Skeletal muscle cell (primary cell): ENCODE measurements at regions not wholly inside any gene's neighbourhood (a gene's known extent, or its start where the extent isn't known, plus 50 kb on each side); places are given as distances from the start of the nearest gene placed in this dataset.
"Not testable (repeated sequence)": the region's sequence is repeated elsewhere in the genome, so short reads cannot be mapped to it uniquely, and the experiment has no call there.

Experiments
- DNase-seq: peaks from one replicate; pipeline ENCODE4 v3.0.0-alpha.2; 2010; ENCODE audit warnings: low read depth
- H3K4me3 ChIP-seq: 2 replicates; pipeline ENCODE4 v1.5.1; 2011; ENCODE audit warnings: low read depth, mild to moderate bottlenecking, control low read depth, low read length, moderate library complexity

DNA sequence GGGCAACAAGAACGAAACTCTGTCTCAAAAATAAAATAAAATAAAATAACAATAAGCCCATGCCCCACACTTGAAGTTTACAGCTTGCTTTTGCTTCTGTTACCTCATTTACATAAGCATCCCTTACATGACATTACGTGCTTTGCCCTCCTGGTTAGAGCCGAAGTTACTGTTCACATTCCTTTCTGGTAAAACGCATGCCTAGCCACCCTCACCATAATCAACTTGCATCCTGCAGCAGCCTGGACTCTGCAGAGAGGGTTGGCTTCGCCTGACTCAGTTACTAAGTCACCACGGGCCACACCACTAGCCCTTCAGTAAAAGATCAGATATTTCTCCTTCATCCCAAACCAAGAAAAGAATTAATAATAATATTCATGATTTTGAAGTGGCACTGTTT lies 736.0 kb upstream of the AUTS2 start:
- H3K4me3 ChIP-seq = no peak overlapping the region
- DNase-seq = no peak

DNA sequence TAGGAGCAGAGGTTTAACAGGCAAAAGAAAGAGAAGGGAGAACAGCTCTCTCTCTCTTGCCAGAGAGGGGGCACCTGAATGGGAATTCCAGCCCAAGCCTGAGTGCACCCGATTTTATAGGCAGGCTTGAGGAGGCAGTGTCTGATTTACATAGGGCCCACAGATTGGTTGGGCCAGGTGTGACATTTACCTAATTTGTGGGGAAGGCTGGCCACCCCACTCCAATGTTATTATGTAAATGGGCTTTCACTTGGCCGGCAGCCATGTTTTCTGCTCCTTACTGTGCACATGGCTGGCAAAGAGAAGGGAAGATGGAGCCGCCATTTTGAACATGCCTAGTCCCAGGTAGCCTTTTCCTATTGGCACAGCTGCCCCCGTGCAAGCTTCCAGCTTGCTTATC lies 735.5 kb upstream of the AUTS2 start:
- H3K4me3 ChIP-seq = no peak overlapping the region
- no peak for DNase-seq

DNA sequence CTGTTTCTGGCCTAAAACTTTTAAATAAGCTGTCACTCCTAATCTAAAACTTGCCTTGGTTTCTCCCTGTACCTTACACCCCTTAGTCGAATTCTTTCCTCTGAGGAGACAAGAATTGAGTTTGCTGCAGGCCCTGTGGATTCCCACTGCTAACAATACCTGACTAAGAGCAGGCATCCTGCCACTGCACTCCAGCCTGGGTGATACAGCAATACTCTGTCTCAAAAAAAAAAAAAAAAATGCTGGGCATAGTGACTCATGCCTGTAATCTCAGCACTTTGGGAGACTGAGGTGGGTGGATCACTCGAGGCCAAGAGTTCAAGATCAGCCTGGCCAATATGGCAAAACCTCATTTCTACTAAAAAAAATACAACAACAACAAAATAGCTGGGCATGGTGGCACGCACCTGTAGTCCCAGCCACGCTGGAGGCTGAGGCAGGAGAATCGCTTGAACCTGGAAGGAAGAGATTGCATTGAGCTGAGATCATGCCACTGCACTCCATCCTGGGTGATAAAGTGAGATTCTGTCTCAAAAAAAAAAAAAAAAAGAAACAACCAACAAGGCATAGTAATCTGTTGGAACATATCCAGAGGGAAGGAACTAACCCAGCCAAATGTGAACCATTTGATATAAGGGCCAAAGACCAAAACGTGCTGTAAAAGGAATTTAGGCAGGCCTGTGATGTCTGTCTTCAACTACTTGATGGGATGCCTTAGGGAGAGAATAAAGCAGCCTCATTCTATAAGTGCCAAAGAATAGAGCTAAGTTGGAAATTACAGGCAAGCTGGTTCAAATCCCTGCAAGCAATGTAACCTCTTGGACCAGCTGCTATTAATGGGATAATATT lies 732.7 kb upstream of the AUTS2 start:
- no peak overlapping the region for H3K4me3 ChIP-seq
- DNase-seq = no peak

DNA sequence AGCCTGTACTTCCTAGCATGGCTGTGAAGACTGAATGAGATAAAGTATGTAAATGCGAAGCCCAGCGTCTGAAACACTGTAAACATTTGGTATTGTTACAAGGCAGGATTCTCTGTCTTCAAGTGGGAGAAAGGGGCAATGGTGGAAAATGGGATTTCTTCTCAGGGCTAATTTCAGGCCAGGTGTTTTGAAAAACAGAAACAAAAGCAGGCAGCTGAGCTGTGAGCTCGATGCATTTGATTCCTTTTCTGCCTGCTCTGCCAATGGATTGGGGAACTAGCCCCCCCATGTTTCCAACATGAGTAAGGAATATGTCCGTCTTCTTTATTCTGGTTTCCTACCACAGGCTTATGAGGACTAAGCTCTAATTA lies 732.1 kb upstream of the AUTS2 start:
- no peak overlapping the region for H3K4me3 ChIP-seq
- DNase-seq = no peak

DNA sequence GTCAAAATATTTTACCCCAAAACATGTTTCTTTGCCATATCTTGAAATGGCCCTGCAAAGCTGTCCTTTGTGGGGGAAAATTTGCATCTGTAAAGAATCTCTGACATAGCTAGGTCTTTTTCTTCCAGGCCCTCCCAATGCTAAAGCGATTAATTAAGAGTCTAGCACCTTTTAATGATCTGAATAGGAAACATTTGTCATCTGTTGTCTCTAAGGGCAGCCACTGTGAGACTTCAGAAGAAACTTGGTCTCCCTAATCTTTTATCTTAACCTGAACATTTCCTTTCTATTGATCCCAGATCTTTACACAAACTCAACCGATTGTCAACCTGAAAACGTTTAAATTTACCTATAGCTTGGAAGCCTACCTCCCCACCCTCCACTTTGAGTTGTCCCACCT lies 731.6 kb upstream of the AUTS2 start:
- H3K4me3 ChIP-seq, DNase-seq: not testable (repeated sequence)

DNA sequence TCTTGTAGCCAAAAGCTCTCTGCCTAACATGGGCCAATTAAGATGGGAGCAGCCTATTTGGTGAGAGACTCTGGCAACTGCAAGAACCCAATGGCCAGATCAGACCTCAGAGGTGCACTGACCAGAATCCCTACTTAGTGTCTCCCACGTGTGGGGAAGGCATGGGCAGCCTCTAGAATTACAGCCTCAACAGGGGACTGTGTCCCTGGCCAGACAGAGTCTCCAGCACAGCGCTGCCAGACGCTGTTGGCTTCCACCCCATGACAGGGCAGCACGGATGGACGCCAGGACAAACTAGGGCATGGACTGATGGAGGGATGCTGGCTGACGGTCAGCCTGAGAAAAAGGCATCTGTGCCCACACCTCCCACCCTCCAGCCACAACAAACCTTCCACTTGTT lies 729.3 kb upstream of the AUTS2 start:
- DNase-seq = no peak
- no peak overlapping the region for H3K4me3 ChIP-seq

DNA sequence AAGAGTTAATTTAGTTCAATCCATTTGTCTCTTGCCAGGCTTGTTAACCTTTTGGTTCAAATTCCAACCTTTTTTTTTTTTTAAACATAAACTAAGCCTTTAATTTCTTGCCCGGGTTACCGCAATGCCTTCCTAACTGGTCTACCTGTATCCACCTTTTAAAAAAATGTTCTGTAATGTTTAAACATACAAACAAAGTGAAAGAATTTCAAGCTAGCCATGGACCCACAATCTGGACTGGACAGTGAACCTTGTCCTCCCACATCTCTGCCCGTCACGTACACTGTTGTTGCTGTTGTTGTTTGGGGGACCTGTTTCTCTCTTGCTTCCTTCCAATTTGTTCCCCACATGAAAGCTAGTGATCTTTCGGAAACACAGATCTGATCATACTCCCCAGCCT lies 724.7 kb upstream of the AUTS2 start:
- no peak for DNase-seq
- no peak overlapping the region for H3K4me3 ChIP-seq

DNA sequence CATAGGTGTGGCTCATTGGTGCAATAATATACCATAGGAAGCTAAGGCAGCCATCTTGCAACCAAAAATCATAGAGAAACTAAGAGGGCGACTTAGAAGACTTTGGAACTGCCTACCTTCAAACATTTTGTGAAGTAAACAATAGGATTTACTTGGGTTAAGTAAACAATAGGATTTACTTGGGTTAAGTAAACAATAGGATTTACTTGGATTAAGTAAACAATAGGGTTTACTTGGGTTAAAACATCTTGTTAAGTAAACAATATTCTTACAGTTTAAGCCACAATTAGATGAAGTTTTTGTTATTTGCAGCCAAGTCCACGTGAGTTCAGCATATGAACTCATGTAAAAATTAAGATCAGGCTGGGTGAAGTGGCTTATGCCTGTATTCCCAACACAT lies 722.4 kb upstream of the AUTS2 start:
- H3K4me3 ChIP-seq = no peak overlapping the region
- no peak for DNase-seq

DNA sequence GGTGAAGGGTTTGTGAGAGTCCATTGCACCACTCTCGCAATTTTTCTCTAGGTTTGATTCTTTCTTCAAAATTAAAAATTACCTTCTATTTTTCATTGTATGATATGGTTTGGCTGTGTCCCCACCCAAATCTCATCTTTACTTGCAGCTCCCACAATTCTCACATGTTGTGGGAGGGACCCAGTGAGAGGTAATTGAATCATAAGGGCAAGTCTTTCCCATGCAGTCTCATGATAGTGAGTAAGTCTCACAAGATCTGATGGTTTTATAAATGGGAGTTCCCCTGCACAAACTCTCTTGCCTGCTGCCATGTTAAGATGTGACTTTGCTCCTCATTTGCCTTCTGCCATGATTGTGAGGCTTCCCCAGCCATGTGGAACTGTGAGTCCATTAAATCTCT lies 711.2 kb upstream of the AUTS2 start:
- not testable (repeated sequence) for H3K4me3 ChIP-seq, DNase-seq

DNA sequence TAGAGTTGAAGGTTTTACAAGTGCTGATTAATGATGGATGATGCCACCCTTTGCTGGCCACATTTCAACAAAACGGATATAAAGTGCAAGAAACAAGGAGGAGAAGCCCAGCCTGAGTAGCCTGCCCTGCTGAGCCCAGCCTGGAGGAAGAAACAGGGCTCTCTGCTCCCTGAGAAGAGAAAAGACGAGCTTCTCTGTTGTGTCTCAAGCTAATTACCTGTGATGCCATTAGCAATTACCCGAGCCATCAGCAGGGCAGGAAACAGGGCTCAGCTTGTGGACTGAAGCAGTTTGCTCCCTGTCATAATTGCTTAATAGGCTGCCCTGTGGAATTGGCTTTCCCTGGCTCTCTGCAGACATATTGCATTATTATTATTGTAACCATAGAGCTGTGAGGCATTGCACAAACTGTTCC lies 709.3 kb upstream of the AUTS2 start:
- DNase-seq = no peak
- H3K4me3 ChIP-seq = no peak overlapping the region

DNA sequence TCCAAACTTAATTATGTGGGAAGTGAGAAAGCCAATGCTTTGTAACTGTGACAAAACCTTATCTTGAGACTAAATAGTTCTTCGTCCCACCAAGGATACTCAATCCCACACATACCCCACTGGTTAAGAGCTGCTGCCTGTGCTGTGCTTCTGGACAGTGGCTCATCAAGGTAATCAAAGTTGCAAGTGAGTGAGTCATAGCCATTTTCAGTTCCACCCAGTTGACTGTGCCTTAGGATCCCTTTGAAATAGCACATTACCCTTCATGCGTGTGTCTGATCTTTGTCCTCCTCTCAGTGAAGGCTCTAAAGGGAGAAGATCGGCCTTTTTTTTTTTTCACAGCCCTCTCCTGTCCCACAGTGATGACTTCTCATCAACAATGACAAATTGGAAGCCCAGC lies 706.0 kb upstream of the AUTS2 start:
- no peak for DNase-seq
- H3K4me3 ChIP-seq = no peak overlapping the region

DNA sequence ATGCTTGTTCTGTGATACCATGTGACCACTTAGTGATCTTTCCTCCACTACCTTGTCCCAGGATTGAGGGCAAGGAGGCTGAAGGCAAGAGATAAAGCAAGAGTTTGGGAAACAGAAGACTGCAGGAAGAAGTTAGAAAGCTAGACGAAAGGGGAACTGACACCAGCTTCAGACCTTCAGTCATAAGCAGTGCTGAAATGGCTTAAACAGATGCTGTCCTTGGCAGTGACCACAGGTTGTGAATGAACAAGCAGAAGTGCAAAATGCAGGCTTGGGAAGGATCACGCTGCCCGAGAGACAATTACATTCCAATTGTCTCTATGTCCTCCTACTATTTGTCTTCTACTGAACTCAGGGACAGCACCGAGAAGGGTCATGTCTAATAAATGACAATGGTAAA lies 704.9 kb upstream of the AUTS2 start:
- DNase-seq = no peak
- H3K4me3 ChIP-seq = no peak overlapping the region

DNA sequence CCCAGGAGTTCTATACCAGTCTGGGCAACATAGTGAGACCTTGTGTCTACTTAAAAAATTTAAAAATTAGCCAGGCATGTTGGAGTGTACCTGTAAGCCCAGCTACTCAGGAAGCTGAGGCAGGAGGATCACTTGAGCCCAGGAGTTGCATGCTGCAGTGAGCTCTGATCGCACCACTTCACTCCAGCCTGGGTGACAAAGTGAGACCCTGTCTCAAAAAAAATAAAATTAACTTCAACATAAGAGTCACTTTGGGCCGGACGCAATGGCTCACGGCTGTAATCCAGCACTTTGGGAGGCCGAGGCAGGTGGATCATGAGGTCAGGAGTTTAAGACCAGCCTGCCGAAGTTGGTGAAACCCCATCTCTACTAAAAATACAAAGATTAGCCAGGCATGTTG lies 699.1 kb upstream of the AUTS2 start:
- not testable (repeated sequence) for H3K4me3 ChIP-seq

DNA sequence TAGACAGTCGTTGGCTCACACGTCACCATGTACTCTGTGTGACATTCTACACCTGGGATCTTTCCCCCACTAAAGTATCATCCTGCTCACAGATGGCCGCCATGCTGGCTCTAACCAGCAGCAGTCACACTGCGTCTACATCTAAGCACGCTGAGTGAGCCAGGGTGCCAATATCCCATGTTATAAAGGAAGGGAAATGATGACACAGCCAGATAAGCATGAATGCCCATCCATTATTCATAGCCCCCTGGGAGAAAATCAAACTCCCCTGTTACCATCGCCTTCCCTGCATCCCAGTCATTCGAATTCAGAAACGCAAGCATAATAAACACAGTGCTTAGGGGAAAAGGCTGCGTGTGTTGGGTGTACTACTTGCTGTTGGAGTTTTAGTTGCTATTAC lies 698.2 kb upstream of the AUTS2 start:
- no peak for DNase-seq
- H3K4me3 ChIP-seq = no peak overlapping the region

More for the DNA sequence above, 699.1 kb upstream of the AUTS2 start:
- DNase-seq = not testable (repeated sequence)

DNA sequence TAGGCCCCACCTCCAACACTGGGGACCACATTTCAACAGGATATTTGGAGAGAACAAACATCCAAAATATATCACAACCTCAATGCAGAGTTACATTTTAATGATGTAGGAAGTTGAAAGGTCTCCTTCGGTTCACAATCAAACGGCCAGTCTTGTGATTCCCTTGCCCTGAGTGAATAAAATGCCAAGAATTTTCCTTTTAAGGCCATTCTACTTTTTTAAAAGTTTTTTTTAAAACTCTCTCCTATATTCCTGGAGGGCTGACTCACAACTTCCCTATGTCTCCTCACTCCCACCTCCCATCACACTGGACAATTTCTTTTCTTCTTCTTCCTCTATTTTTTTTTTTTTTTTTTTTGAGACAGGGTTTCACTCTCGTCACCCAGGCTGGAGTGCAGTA lies 693.6 kb upstream of the AUTS2 start:
- no peak for DNase-seq
- H3K4me3 ChIP-seq = no peak overlapping the region

DNA sequence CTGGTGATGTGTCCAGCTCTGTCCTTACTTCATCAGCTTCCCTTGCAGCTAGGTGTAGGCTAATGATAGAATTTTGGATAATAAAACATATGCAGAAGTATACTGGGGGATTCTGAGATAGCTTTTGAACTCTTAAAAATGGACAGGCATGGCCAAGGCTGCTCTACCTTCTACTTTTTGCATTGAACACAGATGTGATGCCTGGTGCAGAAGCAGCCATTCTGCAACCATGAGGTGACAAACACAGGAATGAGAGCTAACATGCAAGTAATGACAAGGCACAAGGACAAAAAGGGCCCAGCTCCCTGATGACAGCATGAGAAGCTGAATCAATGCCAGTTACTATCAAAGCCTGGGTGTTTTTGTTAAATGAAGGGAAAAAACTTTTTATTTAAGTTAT lies 686.5 kb upstream of the AUTS2 start:
- DNase-seq = no peak
- no peak overlapping the region for H3K4me3 ChIP-seq

DNA sequence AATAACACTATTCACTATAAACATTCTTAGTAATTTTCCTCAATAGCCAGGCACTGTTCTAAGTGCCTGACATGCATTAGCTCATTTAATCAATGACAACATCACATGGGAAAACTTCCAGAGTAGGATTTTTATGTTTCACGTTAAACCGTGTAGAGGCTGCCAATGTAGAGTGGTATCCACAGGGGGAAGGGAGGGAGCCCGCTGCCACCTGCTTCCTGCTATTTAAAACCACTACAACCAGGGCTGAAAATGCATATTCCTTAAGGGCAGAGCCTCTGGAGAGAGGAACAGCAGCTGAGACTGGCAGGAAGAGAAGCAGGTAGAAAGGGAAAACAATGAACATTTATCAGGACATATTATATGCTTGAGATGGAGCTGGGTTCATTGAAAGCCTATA lies 684.3 kb upstream of the AUTS2 start:
- H3K4me3 ChIP-seq = no peak overlapping the region
- no peak for DNase-seq

DNA sequence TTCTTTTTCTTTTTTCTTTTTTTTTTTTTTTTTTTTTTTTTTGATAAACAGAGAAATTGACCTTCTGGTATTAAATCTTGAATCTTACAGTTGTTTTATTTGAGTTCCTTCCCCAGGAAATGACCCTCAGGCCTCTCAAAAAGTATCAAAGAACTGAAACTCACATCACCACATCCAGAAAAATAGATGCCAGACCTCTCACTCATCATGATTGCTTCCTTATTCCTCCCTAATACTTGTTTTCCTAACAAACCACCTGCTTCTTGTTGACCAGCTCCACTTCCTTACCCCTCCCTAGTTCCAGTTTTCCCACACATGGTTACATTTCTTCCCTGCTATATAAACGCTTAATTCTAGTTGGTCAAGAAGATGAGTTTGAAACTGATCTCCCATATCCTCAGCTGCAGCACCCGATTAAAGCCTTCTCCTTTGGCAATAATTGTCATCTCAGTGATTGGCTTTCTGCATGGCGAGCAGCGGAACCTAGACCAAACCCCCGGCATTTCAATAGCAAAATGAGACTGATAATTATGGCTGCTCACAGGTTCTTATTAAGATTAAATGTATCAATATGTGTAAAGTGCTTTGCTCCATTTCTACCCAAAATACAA lies 681.1 kb upstream of the AUTS2 start:
- H3K4me3 ChIP-seq = no peak overlapping the region
- no peak for DNase-seq

DNA sequence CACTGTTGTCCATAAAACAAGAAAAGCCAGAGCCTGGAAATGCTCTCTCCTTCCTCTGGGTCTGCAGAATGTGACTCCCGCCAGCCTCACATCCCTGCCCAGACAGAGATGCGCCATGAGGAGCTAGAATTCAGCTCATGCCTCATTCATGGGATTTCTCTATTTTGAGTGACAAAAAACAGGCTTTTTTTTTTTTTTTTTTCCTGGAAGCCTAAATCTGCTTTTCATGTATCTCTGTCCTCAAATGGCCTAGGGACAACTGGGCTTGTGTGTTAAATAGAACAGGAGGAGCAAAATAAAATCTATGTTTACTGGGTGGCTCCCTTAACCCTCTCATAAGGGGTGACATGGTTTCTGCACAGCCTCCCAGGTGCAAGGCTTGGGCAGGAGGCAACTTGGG lies 679.7 kb upstream of the AUTS2 start:
- no peak overlapping the region for H3K4me3 ChIP-seq
- DNase-seq = no peak

DNA sequence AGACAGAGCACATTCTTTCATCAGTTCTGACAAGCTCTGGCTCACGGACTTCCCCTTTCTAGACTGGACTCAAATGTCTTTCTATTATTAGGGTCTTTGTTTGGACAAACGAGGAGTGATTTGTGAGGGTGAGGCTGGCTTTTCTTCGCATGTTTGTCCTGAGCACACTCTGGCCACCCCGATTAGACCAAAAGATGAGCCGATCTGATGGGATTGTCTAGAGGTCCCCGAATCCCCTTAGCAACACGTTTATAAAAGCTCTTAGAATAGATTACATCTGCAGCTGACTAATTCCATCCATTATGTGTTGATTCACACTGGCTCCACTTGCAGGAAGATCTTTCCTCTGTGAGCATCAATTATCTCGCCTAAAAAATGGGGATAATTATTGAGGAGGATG lies 675.4 kb upstream of the AUTS2 start:
- H3K4me3 ChIP-seq = no peak overlapping the region
- no peak for DNase-seq

DNA sequence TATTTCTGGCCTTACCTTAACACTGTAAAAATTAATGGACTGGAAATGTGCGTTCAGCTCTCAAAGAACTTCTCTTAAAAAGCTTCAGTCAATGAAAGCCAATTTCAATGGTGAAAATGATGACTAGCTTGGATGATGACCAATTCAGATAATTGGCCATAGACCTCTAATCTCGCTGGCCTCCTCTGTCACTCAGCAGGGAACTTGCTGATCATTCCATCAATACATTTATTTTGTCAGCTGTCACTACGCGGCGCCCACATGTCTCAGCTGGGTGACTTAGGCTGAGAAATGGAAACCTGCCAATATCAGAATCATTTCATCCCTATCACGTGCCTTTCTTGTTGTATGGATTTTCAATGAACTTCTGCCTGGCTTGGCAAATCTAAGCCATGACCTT lies 673.0 kb upstream of the AUTS2 start:
- DNase-seq = no peak
- no peak overlapping the region for H3K4me3 ChIP-seq
